ENCODE measurements at regions not wholly inside any gene's neighbourhood (a gene's known extent, or its start where the extent isn't known, plus 50 kb on each side); places are given as distances from the start of the nearest gene placed in this dataset.

- TF ChIP-seq, protein P1, sequence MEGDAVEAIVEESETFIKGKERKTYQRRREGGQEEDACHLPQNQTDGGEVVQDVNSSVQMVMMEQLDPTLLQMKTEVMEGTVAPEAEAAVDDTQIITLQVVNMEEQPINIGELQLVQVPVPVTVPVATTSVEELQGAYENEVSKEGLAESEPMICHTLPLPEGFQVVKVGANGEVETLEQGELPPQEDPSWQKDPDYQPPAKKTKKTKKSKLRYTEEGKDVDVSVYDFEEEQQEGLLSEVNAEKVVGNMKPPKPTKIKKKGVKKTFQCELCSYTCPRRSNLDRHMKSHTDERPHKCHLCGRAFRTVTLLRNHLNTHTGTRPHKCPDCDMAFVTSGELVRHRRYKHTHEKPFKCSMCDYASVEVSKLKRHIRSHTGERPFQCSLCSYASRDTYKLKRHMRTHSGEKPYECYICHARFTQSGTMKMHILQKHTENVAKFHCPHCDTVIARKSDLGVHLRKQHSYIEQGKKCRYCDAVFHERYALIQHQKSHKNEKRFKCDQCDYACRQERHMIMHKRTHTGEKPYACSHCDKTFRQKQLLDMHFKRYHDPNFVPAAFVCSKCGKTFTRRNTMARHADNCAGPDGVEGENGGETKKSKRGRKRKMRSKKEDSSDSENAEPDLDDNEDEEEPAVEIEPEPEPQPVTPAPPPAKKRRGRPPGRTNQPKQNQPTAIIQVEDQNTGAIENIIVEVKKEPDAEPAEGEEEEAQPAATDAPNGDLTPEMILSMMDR (conservative IDR thresholded peaks at IDR 0.05), result no peak
- no peak overlapping the region for H3K27ac ChIP-seq
These were observed 156.8 kb downstream of the SNAPC1 start for GRCh38 chr14:61918998-61919397.

DNA sequence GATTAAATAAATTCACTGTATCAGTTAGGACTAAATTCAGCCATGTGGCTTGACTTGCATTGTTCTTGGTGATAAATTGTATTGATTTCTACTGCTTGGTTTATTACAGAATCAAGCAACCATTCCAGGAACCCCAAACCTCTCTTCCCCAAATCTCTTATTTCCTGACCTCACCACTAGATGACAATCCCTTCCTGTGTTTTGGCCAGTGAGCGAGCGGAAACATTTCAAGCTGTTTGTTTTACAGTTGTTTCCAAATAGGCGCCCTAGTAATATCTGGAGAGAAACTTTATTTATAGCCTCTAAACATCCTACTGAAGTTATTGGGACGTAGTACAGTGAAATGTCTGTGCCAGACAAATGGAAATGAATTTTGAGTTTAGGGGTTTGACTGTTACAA, 161.1 kb downstream of the SNAPC1 start:
- H3K27ac ChIP-seq, result no peak overlapping the region
- TF ChIP-seq, protein P1 (conservative IDR thresholded peaks at IDR 0.05), result peak; percentile 61

DNA sequence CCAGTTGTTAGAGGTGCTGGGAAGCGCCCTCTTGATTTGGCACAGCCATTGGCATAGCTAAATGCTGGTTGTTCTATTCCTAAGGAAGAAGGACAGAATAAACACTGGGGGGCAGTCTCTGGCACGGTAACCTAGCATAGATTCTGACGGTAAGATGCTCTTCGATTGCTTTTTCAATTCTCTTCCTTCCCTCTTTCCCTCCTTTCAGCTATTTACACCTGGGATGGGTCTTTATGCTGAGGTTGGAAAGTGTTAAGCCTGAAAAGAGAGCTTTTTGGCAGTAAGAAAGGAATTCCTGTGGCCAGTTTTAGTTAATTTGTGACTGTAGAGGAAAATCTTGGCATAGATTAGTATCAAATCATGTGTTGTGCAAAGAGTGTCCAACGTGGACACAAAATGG, 162.8 kb downstream of the SNAPC1 start:
- TF ChIP-seq, protein P1 (conservative IDR thresholded peaks at IDR 0.05), result no peak
- H3K27ac ChIP-seq, result no peak overlapping the region

DNA sequence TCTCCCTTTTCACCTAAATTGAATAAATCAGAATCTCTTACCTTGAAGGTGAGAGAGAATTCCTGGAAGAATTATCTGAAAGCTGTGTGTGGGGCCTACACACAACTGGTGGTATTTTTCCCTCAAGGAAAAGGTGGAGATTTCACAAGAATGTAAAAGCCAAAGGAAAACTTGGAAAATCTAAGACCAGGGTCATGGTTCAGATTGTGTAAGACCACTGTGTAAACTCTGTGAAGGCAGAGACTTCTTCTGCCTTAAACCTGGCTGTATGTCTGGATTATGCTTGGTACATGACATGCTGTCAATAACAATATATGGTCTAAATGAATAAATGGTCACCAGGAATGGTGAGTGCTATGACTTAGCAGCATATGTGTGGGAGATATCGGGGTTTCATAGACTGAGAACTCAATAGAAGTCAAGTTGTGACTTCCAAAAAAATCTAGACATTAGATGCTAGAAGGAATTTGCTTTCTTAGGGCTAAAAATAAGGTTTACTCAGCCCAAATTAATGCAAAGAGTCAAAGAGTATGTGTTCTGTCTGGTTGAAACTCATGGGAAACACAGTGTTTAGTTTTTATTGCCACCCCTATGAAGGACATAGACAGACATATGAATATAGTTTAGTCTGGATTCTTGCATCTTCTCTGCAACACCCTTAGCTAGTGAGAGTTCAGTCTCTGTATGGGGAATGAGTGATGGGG, 163.7 kb downstream of the SNAPC1 start:
- TF ChIP-seq, protein P1 (conservative IDR thresholded peaks at IDR 0.05), result no peak
- no peak overlapping the region for H3K27ac ChIP-seq

GRCh38 chr14:61927060-61927459, 164.8 kb downstream of the SNAPC1 start:
- H3K27ac ChIP-seq, result no peak overlapping the region
- TF ChIP-seq, protein P1 (conservative IDR thresholded peaks at IDR 0.05), result no peak

- no peak overlapping the region for H3K27ac ChIP-seq
- TF ChIP-seq, protein P1 (conservative IDR thresholded peaks at IDR 0.05), result no peak
These were observed 165.3 kb downstream of the SNAPC1 start for GRCh38 chr14:61927520-61927919.

DNA sequence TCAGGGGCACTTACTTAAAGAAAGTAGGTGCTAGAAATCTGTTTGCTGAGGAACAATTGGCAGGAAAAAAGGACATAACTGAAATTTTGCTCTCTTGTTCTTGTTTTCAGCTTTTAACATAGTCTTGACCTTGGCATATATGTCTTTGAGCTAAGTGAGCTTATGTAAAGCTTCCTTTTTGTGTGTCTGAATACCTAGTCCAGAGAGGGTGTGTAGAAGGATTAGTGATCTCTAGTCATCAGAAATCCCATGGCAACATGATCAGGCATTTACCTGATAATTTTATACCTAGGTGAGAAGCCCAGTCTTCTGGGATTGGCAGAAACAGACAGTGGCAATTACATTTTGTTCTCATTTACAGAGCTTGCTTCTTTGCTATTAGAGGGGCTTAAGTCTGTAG, 166.1 kb downstream of the SNAPC1 start:
- H3K27ac ChIP-seq, result no peak overlapping the region
- TF ChIP-seq, protein P1 (conservative IDR thresholded peaks at IDR 0.05), result no peak

All from VCaP (cell line).